GM19035 (cell line): ENCODE measurements at regions not wholly inside any gene's neighbourhood (a gene's known extent, or its start where the extent isn't known, plus 50 kb on each side); places are given as distances from the start of the nearest gene placed in this dataset.

Experiments used
- ATAC-seq: cut with Tn5 transposase; IDR thresholded peaks from one replicate; pipeline ENCODE4 v1.9.1; 2021; ENCODE audit not compliant: unreplicated experiment

GRCh38 chr10:78292250-78292981, 258.8 kb downstream of the RPS24 start:
- ATAC-seq: no peak

DNA sequence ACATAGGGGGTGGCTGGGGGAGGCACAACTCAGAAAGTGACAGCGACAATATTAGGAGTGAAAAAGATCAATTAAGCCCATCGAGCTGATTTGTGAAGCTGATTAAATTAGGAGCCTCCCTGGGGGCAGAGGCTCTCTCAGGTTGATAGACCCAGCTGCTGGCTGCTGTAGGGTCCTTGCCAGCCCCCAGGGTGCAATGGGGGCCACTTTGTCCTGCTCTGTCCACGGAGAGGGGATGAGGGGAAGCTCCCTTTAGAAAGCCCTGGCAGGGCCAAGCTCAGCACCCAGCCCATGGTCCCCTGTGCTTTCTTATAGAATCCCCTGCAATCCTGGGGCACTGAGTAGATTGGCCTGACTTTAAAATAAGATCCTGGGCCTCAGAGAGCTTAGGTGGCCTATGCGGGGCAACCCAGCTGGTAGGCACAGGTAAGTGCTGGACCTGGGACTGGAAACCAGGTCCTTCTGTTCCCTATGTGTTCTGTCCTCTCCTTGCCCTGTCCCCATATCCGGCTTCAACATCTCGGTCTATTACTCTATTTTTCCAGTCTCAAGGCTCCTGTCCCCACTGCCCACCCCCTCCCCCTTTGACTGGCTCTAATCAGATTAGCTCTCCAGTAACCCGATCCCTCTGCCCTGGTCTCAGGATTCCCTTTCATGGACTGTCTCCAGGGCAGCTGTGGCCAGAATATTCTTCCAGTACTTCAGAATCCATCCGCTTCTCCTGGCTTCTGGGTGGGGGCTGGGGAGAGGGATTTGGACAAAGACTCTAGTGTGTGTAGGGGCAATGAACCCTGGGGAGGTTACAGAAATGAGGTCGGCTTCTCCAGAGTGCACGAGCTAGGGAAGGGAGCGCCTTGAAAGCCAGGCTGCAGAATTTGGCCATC, 259.6 kb downstream of the RPS24 start:
- no peak for ATAC-seq

DNA sequence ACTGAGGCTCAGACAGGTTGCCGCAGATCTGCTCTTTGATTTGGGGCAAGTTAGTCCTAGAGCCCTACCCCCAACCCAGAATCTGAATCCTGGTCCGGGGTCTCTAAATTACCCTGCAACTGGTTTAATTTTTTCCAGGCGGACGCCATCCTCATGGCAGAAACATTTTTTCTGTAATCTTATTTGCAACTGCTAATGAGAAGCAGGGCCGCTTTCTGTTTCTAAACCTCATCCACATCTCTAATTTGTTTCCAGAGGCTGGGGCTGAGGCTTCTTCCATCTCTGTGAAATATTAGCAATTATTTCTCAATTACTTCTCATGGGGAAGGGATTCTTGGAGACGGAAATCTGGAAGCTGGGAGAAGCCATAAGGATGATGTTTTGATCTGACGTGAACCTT, 261.6 kb downstream of the RPS24 start:
- no peak for ATAC-seq

DNA sequence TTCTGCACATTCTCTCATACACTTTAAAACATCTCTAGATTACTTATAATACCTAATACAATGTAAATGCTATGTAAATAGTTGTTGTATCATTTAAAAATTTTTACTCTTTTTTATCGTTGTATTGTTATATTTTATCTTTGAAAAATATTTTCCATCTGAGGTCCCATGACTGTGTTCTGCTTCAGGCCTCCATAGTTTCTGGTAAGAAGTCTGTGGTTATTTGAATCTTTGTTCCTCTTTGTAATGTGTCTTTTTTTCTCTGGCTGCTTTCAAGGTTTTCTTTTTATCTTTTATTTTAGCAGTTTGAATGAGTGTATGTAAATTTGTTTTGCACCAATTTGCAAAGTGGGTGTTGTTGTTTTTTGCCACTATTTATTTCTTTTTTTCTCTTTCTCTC, 263.1 kb downstream of the RPS24 start:
- no peak for ATAC-seq

DNA sequence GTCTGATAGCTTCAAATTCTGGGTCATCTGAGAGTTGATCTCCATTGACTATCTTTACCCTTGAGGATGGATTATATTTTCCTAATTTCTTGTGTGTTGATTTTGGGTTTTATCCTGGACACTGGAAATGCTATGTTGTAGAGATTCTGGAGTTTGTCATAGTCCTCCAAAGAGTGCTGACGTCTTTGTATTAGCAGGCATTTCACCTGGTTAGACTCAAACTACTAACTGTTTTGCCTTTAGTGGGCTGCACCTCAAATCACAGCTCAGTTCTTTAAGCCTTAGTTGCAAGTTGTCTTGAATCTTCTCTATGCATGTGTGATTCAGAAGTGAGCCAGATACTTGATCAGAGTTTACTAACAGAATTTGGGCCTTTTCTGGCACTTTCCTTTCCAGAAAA, 264.3 kb downstream of the RPS24 start:
- no peak for ATAC-seq

- no peak for ATAC-seq
Measured at GRCh38 chr10:78298835-78299234, 265.2 kb downstream of the RPS24 start.

GRCh38 chr10:78299851-78300468, 266.3 kb downstream of the RPS24 start:
- ATAC-seq: no peak

GRCh38 chr10:78300526-78300925, 266.9 kb downstream of the RPS24 start:
- no peak for ATAC-seq

GRCh38 chr10:78301481-78301880, 267.8 kb downstream of the RPS24 start:
- no peak for ATAC-seq

GRCh38 chr10:78301891-78302738, 268.5 kb downstream of the RPS24 start:
- ATAC-seq: no peak

DNA sequence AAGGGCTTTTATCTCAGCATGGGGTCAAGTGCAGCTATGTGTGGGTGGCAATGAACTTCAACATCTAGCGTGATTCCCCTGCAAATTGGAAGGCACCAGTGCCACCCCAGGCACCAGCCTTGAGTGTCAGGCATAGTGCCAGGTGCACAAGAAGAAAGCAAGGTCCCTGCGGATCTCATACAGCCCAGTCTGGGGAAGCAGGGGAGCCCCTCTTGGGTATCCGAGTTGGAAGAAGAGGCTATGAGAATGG, 269.0 kb downstream of the RPS24 start:
- no peak for ATAC-seq

DNA sequence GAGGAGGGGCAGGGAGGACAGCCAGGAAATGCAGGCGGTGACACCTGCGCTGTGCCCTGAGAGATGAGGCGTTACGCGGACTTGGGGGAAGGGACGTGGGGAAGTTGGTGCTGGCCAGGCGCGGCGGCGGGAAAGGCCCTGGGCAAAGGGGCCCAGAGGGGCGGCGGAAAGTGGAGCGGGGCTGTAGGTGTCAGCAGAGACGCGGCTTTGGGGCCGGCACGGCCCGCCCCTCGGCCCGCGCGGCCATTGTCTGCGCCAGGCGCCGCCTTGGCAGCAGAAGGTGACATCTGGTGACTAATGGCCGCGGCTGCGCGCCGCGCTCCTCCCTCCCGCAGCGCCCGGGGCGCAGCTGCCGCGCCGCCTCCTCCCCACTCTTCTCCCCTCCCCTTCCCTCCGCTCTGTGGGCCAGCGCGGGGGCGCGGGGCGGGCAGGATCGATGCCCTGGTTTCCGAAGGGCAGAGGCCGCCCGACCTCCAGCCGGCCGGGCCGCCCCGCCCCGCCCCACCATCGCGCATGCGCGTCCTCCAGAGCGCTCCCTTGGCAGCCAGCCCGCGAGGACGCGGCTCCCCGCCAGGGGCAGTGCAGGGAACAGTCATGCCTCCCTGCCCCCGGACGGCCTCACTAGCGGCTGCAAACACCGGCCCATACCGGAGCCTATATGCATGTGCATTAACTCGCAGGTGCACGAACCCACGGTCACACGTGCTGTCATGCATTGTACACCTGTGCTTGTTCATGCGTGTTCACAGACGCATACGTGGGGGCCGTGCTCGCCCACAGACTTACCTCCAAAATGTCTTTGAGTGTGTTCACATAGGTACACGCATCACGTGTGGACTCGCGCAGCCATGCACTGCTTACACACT, 269.6 kb downstream of the RPS24 start:
- ATAC-seq: peak; percentile 85

DNA sequence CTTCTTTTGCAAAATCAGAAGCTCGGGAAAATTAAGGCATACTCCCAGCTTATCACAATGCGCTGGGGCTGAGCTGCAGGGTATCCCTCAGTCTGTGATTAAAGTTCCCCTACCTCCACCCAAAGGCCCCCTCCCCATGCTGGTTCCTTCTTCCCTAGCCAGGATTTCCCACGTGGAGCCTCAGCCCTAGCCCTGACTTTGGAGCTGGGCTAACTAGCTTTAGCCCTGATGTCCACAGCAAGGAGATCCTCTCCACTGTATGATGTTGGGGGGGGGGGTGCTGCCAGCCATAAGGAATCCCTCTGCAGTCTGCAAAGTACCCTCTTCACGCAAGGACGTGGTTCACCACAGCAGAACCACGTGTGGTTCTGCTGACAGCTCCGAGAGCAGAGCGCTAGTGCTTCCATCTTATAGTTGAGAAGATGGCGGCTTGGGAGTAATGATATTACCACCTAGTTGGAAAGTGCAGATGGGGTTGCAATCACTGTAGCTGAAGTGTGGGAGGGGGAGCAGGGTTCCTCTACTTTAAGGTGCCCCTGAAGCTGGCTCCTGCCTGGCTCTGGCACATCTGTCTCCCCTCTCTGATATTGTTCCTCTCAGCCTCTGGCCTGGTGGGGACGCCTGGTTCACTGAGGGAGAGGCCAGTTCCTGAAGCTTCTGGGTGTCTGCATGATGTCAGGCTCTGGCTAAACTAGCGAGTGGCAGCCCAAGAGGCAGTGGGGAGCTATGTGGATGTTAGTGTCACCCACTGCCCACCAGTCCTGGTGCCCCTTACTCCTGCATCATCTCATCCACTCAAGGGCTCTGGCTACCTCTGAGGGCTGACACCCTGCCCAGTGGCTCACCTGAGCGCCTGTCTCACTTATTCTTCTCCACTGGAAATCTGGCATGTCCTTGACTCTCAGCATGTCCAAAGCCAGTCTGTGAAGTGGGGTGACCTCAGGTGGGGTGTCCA, 270.7 kb downstream of the RPS24 start:
- ATAC-seq: no peak

DNA sequence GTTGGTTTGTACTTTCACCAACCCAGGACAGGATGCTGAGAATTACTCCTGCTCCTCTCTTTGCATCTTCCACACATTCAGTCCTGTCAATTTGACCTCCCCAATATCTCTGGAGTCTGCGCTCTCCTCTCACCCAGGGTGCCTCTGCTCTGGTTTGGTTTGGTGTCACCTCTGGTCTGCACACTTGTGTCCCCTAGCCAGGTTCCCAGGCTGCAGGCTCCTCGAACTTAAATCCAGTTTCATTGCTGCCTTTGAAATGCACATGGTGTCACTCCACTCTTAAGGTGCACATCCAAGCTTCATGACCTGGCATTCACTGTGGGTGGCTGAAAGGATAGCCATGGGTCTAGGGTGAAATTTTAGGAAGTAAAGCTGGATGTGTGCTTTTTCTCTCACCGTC, 271.6 kb downstream of the RPS24 start:
- no peak for ATAC-seq

- ATAC-seq: no peak
Measured at GRCh38 chr10:78306358-78306757, 272.7 kb downstream of the RPS24 start.

DNA sequence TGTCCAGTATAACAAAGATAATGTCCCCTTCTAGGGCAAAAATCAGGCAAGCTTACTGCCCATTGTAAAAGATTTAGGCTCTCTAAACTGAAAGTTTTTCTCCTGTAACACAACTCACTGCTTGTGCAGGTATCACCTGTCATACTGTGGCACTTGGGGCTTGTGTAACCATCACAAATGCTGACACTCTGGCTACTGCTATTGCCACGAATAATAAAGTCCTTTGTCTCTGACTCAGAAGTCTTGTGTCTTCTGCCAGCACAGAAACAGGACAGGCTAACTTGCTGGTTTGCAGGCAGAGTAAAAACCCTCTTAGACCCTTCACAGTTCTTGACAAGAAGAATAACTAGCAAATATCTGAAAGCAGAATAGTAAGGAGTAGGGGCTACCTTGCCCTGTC, 273.9 kb downstream of the RPS24 start:
- ATAC-seq: no peak

DNA sequence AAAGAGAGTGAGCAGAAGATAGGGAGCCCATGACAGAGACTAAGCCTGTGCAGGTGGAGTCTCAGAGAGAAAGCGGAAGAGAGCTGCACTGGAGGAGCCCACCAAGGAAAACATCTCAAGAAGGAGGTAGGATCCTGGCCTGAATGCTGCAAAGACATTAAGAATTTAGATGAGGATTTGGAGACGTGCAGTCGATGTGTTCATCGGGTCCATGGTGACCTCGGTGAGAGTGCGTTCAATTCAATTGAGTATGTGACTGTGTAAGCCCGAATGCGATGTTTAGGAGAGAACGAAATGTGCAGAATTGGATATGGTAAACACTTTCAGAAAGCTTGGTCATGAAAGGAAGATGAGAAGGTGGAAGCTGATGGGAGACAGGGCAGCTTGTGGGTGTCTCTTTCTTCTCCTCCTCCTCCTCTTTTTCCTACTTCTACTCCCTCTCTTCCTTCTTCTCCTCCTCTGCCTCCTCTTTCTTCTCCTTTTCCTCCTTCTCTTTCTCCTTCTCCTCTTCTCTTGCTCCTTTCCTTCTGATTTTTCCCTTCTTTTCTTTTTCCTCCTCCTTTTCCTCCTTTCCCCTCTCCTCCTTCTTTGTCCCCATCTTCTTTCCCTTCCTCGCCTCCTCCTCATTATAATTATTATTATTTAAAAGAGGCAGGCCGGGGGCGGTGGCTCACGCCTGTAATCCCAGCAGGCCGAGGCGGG, 276.0 kb downstream of the RPS24 start:
- ATAC-seq: no peak

DNA sequence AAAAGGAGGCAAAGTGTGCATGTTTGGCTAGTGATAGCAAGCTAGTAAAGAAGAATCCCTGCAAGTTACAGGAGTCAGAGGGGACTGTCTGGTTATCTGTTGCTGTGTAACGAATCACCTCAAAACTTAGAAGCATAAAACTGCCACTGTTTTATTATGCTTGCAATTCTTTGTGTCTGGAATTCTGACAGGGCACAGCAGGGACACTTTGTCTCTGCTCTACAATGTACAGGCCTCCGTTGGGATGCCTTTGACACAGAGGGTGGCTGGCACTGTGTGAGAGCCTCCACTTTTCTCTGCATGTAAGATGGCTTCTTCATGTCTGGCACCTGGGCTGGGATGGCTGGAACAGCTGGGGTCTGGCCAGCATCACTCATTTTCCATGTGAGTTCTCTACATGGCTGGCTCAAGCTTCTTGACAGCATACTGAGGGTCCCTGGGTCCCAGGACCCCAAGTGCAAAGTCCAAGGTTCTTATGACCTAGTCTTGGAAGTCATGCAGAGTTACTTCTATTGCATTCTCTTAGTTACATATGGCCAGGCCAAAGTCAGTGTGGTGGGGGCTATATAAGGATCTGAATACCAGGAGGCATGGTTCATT, 276.9 kb downstream of the RPS24 start:
- no peak for ATAC-seq
